Lower lobe of right lung (tissue), 2 donors: ENCODE measurements at regions not wholly inside any gene's neighbourhood (a gene's known extent, or its start where the extent isn't known, plus 50 kb on each side); places are given as distances from the start of the nearest gene placed in this dataset.
"Not testable (repeated sequence)": the region's sequence is repeated elsewhere in the genome, so short reads cannot be mapped to it uniquely, and the experiment has no call there.

ENCODE experiments used
- ATAC-seq, 2 donors: fragments of 200-7000 bp; cut with Tn5 transposase; one replicate each; pipeline ENCODE4 v1.9.1; 2020 to 2022; ENCODE audit warnings: mild to moderate bottlenecking in 2 of 2, moderate library complexity in 2 of 2
- DNase-seq: peaks from one replicate; pipeline ENCODE4 v3.0.0-alpha.2; 2020
- H3K27ac ChIP-seq: fragments of 200-600 bp; one replicate; pipeline ENCODE4 v1.8.0; 2022
- H3K27me3 ChIP-seq: fragments of 200-600 bp; one replicate; pipeline ENCODE4 v1.8.0; 2022; ENCODE audit warnings: low read depth
- H3K36me3 ChIP-seq: fragments of 200-600 bp; one replicate; pipeline ENCODE4 v1.8.0; 2022; ENCODE audit warnings: mild to moderate bottlenecking
- H3K4me1 ChIP-seq: fragments of 200-600 bp; one replicate; pipeline ENCODE4 v1.8.0; 2022
- H3K4me3 ChIP-seq: fragments of 200-600 bp; one replicate; pipeline ENCODE4 v1.8.0; 2022; ENCODE audit warnings: mild to moderate bottlenecking
- H3K9me3 ChIP-seq: fragments of 200-600 bp; one replicate; pipeline ENCODE4 v1.8.0; 2022
- CTCF ChIP-seq: fragments of 200-600 bp; IDR thresholded peaks from one replicate; pipeline ENCODE4 v1.8.0; 2022; ENCODE audit warnings: antibody characterized with exemption, mild to moderate bottlenecking
- intact Hi-C: fragments of 100-400 bp; cut with DNase I; formaldehyde crosslinking; loops from one replicate; pipeline ENCODE4 v1.11.0; 2022
- donor health status: DM: no; HTN: yes; CAD: no; lungs with severe emphysema.

GRCh38 chr17:34434052-34434451 is 71.0 kb upstream of the CCL1 start:
- Histone ChIP-seq H3K27ac (no peak overlapping the region), H3K4me3 (no peak overlapping the region), H3K9me3 (no peaks in the 10 kb centered on the region), H3K36me3 (no peaks in the 10 kb centered on the region), H3K4me1 (peaks cover 19% of the 10 kb centered on the region), H3K27me3 (peaks cover 1% of the 10 kb centered on the region)
- intact Hi-C loops: no loop called here
- no peak for TF ChIP-seq CTCF
- ATAC-seq: peak; percentile 39 to 58
- no peak for DNase-seq

DNA sequence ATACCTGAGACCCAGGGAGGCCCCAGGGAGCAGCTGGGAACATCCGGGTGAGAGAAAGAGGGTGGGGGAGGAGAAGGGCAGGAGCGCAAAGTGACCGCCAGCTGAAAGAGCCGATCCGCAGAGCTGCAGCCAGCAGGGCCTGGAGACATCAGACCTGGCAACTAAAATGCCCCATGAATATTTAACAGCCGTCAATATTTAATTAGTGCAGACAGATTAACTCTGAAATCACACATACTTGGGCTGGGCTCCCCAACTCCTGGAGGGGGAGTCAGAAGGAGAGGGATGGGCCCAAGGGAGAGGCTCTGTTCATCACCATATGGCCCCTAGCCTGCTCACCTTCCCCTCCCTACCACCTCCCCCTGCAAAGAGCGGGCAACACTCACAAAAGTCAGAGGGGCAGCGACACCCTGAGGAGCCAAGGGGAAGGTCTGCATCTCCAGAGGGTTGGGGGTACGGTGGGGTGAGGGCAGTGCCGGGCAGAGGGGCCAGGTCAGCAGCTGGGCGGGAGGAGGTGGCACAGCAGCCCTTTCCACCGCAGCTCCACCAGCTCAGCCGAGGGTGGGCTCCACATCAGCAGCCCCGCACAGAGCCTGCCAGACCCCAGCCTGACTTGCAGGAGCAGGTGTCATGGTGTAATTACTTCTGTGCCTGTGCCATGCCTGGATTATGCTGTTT is 61.9 kb upstream of the CCL1 start:
- Histone ChIP-seq H3K4me3 (no peak overlapping the region), H3K36me3 (no peaks in the 10 kb centered on the region), H3K9me3 (no peaks in the 10 kb centered on the region), H3K27me3 (peaks cover 51% of the 10 kb centered on the region), H3K27ac (no peak overlapping the region), H3K4me1 (no peaks in the 10 kb centered on the region)
- no peak for ATAC-seq
- no peak for DNase-seq
- intact Hi-C loops: no loop called here
- no peak for TF ChIP-seq CTCF

- peak overlapping the region; percentile 21 for H3K4me3 ChIP-seq
Measured at GRCh38 chr17:34423978-34424813, 61.2 kb upstream of the CCL1 start.

DNA sequence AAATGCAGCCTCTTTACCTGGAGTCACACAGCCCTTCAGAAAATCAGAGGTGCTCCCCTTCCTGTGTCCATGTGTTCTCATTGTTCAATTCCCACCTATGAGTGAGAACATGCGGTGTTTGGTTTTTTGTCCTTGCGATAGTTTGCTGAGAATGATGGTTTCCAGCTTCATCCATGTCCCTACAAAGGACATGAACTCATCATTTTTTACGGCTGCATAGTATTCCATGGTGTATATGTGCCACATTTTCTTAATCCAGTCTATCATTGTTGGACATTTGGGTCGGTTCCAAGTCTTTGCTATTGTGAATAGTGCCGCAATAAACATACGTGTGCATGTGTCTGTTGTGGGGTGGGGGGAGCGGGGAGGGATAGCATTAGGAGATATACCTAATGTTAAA is 60.3 kb upstream of the CCL1 start:
- H3K27ac ChIP-seq, intact Hi-C loops, H3K4me3 ChIP-seq, H3K36me3 ChIP-seq, DNase-seq, H3K9me3 ChIP-seq, ATAC-seq, H3K4me1 ChIP-seq: not testable (repeated sequence)
- H3K27me3 ChIP-seq: peaks cover 44% of the 10 kb centered on the region

More at GRCh38 chr17:34423978-34424813, 61.2 kb upstream of the CCL1 start:
- no peaks in the 10 kb centered on the region for H3K9me3 ChIP-seq
- DNase-seq: no peak
- peak in 1 of 2 donors; percentile 29 for ATAC-seq
- intact Hi-C loops: no loop called here
- H3K27ac ChIP-seq: no peak overlapping the region
- no peaks in the 10 kb centered on the region for H3K36me3 ChIP-seq
- no peak for TF ChIP-seq CTCF
- H3K27me3 ChIP-seq: peaks cover 51% of the 10 kb centered on the region
- no peaks in the 10 kb centered on the region for H3K4me1 ChIP-seq

DNA sequence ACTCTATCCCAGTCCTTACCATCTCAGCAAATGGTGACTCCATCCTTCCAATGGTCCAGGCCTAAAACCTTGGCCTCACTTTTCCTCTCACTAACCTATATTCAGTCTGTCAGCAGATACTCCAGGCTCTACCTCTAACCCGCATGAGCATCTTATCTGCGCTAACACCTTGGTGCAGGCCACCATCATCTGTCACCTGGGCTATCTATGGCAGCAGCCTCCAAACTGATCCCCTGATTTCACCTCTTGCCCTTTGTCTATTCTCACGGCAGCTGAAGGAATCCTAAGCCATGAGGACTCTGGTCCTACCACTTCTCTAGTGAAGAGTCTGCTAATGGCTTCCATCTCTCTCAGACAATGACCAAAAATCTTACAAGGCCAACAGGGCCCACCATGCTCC is 57.9 kb upstream of the CCL1 start:
- intact Hi-C loops: no loop called here
- no peak for TF ChIP-seq CTCF
- Histone ChIP-seq H3K4me3 (no peak overlapping the region), H3K27ac (no peak overlapping the region), H3K36me3 (no peaks in the 10 kb centered on the region), H3K27me3 (peaks cover 44% of the 10 kb centered on the region), H3K4me1 (no peaks in the 10 kb centered on the region), H3K9me3 (no peaks in the 10 kb centered on the region)
- DNase-seq (no peak), ATAC-seq (no peak)

DNA sequence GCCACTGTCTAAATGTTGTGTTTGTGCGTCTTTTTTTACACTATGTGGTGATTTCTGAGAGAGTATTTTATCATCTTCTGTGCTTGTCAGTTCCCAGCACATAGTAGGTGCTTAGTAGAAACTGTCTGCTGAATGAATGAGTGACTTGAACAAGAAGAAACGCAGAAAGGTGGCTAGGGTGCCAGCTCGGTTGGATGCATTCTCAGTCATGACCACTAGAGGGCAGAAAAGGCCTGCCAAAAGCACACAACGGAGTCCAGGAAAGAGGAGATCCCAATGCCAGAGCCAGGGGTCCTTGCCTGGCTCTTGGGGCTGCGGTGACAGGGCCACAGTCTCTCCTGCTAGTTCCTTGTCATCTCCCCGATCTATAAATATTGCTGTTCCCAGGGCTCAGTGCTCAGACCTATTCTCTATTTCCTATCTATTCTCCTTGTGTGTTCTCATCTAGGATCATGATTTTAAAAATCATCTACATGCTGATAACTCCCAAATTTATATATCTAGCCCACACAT is 57.3 kb upstream of the CCL1 start:
- TF ChIP-seq CTCF: peak; percentile 98
- peak; percentile 67 to 72 for ATAC-seq
- Histone ChIP-seq H3K9me3 (no peaks in the 10 kb centered on the region), H3K4me1 (no peaks in the 10 kb centered on the region), H3K27ac (no peak overlapping the region), H3K36me3 (no peaks in the 10 kb centered on the region), H3K4me3 (no peak overlapping the region), H3K27me3 (peaks cover 44% of the 10 kb centered on the region)
- peak; percentile 54 for DNase-seq
- intact Hi-C loops: no loop called here
